ENCODE measurements at regions not wholly inside any gene's neighbourhood (a gene's known extent, or its start where the extent isn't known, plus 50 kb on each side); places are given as distances from the start of the nearest gene placed in this dataset.

DNA sequence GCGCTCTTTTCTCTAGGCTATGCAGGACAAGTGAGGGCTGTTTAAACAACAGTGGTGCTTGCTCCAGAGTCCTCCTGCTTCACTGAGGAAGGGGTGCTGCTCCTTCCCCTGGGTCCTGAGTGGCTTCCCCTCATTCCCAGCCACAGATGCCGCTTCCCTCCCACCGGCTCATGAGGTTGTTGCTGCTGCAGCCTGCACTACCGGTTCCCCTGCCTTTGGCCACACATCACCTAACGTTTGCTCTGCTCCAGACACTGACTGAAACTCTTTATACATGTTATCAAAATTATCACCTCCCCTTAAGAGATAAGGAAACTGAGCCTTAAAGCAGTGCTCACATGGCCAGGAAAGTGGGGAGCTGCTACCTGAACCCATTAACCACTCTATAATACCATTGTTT is 130.8 kb upstream of the LGALSL start:
- DNase-seq, result no peak

DNA sequence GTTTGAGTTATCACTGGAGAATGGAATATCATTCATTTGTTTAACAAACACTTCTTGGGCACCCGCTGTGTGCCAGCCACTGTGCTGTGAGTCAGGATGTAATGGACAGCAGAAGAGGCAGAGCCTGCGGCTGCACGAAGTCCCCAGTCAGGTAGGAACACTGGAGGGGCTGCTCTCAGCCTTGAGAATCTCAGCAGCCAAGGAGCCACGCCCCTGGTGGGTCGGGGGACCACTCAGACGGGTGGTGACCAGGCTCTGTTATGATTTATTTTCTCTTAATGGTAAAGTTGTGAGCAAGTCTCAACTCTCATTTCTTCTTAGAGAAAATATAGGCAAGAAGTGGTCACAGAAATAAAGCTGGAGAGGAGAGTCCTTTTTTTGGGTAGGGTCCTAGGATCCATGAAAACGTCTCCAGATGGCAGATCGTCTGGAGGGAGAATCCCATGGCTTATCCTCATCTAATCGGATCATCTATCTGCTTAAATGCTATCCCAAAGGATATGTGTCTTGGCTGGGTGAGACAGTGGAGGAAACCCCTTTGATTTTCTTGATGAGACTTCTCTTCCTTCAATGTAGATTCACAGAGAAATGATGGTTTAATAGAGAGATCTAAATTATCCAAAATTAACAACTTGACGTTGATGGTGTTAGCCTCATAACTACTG is 129.1 kb upstream of the LGALSL start:
- DNase-seq, result no peak

DNA sequence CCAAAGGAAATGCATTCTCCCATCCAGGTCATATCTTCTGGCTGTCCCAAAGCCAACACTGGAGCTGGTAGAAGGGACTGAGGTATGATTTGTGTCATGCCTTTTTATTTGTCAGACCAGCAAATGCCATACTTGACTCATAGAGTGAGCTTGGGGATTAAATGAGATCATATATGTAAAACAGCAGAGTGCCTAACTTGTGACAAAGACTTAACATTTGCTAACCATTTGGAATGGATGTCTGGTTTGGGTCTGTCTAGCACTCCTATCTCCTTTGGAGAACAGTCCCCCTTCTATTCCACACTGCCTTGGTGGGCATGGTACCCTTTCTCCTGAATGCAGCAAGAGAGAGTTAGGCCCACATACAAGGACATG is 128.5 kb upstream of the LGALSL start:
- peak; percentile 22 for DNase-seq

DNA sequence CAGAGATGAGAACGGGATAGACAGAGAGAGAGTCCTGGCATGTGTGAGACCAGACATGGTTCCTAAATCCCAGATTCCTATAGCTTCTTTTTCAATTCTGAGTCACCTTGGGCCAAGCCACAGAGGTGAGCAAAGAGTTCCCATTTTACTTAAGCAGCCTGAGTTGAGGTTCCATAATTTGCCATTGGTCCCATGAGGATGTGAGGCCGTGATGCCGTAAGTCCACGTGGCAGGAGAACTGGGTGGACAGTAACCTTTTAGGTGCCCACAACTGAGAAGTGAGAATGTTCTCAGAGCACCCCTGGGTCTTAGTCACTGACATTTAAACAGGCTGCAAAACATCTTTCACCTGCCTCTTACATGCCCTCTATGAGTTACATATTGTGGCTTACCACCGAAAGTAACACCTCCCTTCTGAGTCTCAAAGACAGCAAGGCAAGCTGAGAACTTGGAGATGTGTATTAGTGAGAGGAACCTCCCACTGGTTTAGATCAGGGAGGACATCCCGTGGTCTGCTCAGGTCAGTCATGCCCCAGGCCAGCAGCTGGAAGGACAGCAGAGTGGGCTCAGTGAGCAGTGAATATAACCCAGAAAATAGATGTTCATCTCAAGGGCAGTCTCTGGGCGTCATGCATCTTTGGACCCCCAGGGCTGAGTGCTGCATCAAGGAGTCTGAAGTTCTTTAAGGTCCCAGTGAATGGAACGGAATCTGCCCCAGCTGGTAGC is 127.9 kb upstream of the LGALSL start:
- DNase-seq, result peak; percentile 64

DNA sequence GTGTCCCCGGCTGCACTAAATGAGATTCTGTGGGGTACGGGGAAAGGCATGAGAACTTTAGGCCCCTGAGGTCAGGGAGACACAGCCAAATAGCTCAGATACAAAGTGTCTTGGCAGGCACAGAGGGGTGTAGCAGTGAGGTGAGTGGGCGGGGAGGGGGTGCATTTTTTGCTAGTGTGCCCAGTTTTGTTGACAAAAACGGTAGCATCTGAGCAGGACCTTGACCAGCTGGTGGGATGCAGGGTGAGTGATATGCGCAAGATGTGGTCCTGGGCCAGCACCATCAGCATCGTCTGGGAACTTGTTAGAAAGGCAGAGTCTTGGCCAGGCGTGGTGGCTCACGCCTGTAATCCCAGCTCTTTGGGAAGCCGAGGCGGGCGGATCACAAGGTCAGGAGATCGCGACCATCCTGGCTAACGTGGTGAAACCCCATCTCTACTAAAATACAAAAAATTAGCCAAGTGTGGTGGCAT is 127.3 kb upstream of the LGALSL start:
- DNase-seq, result no peak

DNA sequence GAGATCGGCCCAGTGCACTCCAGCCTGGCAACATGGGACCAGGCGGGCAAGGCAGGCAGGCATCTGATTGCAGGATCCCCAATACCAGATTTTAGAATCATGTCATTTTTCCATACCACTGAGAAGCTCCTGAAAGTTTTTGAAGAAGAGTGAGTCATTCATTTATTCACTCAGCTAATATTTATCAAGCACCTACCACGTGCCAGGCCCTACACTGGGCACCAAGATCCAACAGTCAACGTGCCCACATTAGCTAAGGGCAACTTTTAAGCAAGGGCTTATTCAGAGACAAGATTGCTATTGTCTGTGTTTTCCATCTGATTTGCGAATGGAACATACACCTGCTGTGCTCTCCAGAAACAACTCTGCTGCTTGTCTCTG is 126.8 kb upstream of the LGALSL start:
- no peak for DNase-seq

DNA sequence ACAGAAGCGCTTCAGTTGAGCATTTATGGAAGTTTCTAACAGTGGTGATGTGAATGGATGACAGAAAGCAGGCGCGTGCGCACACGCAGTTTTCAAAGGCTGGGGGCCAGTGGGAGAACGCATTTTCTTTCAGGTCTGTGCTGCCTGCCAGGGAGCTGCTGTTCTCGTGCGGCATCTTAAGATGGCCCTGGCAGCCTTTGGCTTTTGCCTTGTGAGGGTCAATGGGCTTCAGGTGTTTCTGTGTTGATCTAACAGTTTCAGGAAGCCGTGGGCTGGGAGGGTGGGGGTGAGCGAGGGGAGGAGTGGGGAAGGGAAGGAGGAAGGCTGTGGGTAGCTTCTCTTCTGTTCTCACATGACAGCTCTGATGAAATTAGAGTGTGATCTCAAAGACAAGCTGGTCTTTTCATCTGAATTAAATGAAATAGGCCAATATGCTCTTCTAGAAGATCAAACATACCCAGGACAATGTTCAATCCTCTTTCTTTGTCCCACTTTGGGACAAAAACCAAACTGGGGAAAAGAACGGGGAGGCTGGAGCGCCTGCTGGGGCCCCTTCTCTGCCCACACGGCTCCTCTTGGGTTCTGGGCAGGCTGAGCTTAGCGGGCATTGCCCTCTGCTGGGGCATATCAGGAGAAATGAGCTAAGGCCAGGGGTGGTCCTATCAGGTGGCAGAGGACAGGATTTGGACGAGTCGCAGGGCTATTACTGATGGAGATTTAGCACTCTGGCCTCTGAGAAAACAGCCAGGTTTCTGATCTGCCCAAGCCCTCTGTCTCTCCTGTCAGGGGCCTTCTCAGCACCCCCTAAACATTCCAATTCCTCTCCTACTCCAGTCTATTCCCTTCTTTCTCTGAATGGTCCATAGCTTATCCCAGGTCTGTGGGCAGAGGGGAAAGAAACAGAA is 126.2 kb upstream of the LGALSL start:
- DNase-seq, result peak; percentile 76

DNA sequence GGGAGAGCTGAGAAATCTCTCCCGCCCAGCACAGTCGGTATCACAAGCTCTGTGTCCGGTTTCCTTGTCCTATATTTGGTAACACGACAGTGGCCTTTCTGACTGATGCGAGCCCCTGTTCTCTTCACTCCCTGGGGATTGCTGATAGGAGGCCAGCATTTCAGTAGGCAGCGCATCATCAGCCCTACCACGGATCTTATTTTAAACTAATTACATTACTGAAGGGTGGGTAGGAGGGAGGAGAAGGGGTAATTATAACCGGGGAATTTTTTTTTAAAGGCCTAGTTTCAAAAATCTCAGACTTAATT is 125.6 kb upstream of the LGALSL start:
- DNase-seq, result no peak

DNA sequence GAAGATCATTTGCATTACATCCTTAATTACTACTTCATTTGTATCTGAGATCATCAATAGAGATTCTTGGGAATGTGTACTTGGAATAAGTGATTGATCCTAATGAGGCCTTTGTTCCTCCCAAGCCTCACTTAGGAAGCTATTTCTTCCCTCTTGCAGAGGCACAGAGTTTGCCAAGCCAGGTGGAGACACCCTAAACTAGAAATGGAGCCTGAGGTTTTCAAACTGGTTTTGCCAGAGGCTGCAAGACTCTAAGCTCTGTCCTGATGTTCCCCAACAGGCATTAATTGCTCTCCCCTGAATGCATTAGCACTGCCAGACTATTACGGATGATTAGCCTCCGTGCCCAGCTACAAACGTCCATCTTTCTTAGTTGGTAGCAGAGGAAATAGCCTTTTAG is 125.2 kb upstream of the LGALSL start:
- no peak for DNase-seq

DNA sequence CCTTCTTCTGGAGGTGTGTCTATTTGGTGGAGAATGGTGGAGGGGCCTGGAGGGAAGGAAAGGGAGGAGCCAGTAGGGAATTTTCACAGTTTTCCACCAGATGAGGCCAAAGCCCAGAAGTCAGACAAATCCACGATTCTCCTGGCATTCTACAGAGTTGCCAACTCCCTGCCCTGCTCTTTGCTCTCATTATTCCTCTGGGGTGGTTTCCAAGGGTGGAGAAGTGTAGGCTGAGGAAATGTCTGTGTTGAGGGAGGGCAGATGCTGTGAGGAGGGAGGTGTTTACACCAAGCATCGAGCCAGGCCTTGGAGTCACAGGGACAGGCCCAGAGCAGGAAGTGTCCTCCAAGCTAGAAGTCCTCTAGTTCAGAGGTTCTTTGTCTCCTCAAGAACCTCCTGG is 124.1 kb upstream of the LGALSL start:
- no peak for DNase-seq

DNA sequence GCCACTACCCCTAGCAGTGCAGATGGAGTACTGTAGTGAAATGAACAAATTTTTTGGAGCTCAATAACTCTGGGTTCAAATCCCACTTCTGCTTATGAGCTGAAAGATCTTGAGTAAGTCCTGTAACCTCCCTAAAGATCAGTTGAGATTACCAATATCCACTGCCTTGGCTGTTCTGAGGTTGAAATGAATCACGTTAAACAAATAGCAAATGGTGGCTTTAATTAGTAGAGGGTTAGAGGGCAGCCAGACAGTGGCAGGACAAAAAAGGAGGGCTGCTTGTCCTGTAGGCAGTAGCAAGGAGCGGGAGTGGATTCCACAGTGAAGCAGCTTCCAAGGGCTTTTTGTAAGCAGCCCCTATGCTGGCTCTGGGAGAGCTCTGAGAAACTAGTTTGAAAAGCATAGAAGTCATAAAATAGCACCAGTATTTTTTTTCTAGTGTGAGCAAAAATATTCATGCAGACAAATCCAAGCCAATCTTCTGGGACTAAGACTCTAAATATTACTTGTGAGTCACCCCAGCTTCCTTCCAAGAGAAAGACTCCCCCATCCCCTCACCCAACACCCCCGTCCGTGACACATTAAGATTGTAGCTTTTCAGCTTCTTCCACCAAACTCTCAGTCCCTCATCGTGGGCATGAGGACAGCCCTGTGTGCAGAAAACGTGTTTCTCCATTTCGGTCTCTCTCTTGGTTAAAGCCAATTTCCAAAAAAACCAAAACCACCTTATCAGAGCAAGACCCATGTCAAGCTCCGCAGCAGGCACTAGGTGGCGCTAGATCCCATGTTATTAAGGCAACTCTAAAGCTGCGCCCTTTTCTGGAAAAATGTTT is 123.5 kb upstream of the LGALSL start:
- peak; percentile 84 for DNase-seq

DNA sequence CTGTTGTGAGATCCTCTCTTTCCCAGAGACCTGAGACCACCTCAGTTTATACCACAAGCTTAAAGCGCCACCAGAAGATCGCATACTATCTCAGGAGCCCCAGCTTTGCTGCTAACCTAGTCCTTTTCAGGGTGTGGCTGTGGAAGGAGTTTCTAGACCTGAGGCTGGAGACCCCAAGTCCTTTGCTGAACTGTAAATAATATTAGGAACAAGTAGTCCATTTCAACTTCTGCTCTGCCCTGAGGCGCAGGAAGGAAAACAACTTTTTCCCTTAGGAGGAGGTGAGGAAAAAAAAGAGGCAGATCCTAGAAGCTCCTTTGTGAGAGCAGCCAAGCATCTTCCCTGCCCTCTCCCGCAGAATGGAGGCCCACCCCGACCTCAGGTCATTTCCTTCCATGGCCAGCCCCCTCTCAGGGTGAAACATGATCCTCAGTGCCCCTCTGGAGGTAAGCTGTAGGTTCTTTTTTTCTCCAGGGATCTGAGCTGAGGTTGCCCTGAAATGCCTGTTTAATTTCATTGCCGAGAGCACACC is 122.8 kb upstream of the LGALSL start:
- DNase-seq, result no peak

DNA sequence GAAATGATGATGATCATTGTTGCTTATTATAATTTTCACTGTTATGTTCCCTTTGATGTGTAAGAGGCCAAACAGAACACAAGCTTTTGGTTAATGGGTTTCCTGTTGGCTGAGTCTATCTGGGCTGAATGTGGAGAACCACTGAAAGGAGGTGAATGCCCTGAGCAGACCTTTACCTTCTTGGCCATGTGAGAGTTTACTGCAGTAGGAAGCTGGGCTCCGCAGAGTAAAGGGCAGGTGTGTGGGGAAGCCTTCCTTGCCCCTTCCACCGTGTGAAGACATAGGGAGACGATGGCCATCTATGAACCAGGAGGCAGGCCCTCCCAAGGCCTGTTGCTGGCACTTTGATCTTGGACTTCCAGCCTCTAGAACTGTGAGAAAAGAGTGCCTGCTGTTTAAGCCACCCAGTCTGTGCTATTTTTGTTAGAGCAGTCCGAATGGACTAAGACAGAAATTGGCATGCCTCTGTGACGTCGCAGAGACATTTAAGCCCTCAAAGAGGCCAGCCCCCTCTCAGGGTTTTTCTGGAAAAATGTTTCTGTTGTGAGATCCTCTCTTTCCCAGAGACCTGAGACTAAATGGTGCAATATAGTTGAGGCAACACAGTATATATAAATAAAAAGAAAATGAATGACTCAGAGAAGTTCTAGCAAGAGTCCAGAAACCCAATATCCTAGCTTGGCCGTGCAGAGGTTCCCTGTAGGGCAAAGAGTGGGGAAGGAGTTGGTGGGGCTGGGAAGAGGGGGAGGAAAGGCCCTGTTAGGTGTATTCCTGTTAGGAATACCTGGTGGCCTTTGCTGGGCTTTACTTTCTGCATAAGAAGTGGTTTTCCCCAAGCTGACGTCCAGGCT is 121.9 kb upstream of the LGALSL start:
- no peak for DNase-seq

DNA sequence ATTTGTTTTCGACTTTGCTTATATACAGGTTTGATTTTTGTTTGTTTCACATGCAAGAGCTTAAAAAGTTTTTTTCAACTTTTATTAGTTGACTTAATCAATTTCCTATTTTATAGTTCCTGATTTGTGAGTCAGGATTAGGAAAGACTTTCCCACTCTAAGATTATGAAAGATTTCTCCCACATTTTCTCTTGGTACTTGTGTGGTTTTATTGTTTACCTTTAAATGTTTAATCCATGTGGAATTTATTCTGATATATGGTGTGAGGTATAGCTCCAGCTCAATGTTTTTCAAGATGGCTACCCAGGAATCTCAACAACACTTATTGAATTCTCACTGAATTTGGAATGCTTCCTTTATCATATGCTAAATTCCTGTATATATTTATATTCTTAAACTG is 117.8 kb upstream of the LGALSL start:
- DNase-seq, result no peak

DNA sequence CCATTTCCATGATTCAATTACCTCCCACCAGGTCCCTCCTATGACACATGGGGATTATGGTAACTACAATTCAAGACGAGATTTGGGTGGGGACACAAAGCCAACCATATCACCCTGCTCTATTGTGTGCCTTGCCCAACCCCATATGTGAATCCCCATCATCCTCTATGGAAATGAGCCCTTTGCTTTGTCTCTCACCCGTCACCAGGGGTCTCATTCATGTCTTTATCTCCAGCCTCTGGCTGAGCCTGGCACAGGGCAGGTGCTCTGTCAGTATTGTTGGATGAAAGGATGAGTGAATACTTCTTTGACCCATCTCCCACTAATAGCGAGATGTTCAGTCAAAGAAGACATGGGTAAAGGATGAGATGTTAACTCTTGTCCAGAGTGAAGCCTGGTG is 116.6 kb upstream of the LGALSL start:
- no peak for DNase-seq

DNA sequence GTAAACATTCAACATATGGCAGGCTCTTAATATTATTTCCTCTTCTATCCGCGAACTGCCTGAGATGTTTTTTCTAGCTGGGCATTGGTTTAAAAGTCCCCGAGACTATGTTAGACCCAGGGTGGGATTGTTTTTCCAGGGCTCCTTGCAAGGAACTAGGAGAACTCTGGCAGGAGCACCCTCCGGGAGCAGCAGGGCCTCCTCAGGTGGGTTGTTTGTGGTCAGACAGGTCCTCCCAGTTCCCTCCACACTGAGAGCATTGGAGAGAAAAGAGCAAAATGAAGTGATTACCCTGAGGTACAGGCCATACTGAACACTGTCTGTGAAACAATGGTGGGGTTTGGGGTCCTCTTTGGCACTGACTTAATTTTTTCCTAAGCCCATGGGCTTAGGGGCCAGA is 115.9 kb upstream of the LGALSL start:
- no peak for DNase-seq

DNA sequence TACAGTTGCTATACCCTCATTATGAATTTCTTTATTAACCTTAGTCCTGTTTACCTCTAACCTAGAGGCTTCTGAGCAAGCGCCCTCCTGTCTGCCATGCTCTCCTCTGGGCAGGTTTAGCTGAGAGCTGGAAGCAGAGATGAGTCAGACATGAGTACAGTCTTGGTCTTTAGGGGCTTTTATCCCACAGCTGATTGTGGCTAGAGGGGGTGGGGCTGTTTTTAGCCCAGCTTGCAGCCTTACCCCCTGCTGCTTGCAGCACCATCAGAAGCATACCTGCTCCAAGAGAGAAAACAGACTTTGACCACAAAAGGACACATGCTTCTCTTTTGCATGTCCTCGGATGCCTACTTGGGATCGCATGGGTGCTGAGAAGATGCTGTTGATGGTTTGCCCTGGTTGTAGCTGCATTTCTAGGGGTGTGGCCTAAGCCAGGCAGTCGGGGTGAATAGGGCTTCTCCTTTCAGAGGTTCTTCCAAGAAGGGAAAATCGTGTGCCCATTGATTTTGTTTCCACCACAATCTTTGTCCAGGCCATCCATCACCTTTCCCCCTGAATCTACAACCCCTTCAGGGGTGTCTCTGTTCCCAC is 115.0 kb upstream of the LGALSL start:
- peak; percentile 18 for DNase-seq

DNA sequence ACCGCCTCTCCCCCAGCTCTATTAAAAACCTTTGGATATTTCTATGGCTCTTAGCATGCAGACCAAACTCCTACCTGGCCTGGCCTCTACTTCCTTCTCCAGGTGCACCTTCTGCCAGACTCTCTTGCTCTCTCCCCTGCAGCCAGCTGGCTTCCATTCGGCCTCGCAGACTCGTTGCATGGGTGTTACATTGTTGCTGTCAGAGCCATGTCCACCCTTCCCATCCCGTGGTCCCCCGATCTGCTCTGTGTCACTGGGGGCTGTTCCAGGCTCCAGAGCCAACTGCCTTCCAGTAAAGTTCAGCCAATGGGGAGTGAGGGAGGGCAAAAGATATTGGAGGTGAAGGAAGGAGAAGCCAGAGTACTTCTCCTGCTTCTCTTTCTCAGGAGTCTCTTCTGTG is 112.5 kb upstream of the LGALSL start:
- DNase-seq, result no peak

DNA sequence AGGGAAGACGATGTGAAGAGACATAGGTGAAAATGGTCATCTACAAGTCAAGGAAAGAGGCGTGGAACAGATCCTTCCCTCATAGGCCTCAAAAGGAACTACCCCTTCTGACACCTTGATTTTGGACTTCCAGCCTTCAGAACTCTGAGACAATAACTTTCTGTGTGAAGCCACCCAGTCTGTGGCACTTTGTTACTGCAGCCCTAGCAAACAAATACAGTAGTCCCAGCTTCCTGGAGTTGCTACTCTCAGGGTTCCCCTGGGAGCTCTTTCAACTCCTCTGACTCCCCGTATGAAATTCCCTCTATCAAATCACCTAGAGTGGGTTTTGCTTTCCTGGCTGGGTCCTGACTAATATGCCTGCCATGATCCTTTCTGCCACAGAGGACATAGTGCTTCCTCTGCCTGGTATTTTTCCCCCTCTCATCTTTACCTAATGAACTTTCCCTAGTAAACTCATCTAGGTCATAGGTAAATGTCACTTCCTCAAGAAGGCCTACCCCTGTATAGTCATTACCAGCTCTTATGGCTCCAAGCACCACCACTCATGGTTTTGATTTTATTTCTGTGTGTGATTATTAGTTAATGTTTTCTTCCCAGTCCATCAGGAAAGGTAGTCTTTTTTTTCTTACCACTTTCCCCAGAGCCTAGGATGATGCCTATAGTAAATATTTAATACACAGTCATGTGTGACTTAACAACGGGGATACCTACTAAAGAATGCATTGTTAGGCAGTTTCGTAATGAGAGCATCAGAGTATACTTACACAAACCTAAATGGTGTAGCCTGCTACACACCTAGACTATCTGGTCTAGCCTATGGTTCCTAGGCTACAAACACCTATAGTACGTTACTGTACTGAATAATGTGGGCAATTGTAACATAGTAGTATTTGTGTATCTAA is 111.5 kb upstream of the LGALSL start:
- no peak for DNase-seq

DNA sequence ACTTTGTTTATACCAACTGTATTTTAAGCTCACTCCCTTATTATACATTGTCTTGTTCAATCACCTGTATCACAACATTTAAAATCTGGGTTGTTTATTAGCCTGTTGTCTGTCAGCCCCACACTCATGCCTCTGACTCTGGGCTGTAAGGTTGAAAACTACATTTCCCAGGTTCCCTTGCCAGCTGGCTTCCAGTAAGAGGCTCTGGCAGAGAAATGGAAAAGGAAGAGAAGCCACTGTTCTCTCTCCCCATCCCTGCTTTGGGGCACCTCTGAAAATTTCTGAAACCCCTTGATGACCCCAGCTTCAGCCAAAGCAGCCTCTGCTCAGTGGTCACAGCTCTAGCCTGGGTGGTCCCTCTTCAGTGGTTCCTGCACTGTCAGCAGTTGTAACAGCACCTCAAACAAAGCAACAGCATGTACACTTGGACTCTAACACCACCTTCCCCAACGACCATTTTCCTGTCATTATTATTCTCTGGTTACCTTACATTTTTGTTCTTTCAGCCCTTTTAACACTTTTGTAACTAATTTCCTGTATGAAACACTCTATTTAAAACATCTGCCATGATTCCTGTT is 108.9 kb upstream of the LGALSL start:
- no peak for DNase-seq

Data from activated CD4-positive, alpha-beta T cell treated with anti-CD3 and anti-CD28 coated beads for 48 hours (primary cell).